Breast epithelium (tissue), 3 donors: ENCODE measurements at regions not wholly inside any gene's neighbourhood (a gene's known extent, or its start where the extent isn't known, plus 50 kb on each side); places are given as distances from the start of the nearest gene placed in this dataset.

Experiments used
- POLR2A ChIP-seq: fragments of 450-650 bp; IDR thresholded peaks from one replicate; pipeline ENCODE4 v1.6.1; 2016; ENCODE audit warnings: antibody characterized with exemption, mild to moderate bottlenecking, moderate library complexity
- TF ChIP-seq, protein P1 (sequence below), 3 donors: fragments of 450-650 bp; IDR thresholded peaks; one replicate each; pipeline ENCODE4 v1.5.1; 2016 to 2017; ENCODE audit warnings: antibody characterized with exemption in 3 of 3, mild to moderate bottlenecking in 3 of 3, moderate library complexity in 3 of 3

DNA sequence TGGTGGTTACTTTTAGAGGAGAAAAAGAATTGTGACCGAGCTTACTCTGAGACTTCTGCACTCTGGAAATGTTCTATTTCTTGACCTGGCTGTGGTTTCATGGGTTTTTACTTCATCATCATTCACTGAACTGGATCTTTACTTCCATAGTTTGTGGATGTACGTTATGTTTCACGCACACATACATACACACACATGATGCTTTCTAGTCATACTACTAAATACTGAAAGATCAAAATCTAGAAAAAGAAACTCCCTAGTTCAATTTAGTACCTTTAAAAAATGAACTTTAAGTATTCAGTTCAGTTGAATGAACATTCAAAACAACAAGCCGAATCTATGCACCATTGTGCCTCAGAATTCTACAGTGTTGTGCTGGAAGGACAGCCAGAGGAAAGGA is 65.0 kb downstream of the TEX35 start:
- TF ChIP-seq, protein P1, sequence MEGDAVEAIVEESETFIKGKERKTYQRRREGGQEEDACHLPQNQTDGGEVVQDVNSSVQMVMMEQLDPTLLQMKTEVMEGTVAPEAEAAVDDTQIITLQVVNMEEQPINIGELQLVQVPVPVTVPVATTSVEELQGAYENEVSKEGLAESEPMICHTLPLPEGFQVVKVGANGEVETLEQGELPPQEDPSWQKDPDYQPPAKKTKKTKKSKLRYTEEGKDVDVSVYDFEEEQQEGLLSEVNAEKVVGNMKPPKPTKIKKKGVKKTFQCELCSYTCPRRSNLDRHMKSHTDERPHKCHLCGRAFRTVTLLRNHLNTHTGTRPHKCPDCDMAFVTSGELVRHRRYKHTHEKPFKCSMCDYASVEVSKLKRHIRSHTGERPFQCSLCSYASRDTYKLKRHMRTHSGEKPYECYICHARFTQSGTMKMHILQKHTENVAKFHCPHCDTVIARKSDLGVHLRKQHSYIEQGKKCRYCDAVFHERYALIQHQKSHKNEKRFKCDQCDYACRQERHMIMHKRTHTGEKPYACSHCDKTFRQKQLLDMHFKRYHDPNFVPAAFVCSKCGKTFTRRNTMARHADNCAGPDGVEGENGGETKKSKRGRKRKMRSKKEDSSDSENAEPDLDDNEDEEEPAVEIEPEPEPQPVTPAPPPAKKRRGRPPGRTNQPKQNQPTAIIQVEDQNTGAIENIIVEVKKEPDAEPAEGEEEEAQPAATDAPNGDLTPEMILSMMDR (IDR thresholded peaks at IDR 0.05), result no peak
- TF ChIP-seq POLR2A, result no peak
